Astrocyte of the hippocampus (primary cell): ENCODE measurements at regions not wholly inside any gene's neighbourhood (a gene's known extent, or its start where the extent isn't known, plus 50 kb on each side); places are given as distances from the start of the nearest gene placed in this dataset.
A peak's percentile ranks its signal among the peaks of the same experiment; 100 is the strongest.

Experiments
- DNase-seq: peaks from one replicate; pipeline ENCODE4 v3.0.0; 2011; ENCODE audit warnings: low read depth, low spot score

DNA sequence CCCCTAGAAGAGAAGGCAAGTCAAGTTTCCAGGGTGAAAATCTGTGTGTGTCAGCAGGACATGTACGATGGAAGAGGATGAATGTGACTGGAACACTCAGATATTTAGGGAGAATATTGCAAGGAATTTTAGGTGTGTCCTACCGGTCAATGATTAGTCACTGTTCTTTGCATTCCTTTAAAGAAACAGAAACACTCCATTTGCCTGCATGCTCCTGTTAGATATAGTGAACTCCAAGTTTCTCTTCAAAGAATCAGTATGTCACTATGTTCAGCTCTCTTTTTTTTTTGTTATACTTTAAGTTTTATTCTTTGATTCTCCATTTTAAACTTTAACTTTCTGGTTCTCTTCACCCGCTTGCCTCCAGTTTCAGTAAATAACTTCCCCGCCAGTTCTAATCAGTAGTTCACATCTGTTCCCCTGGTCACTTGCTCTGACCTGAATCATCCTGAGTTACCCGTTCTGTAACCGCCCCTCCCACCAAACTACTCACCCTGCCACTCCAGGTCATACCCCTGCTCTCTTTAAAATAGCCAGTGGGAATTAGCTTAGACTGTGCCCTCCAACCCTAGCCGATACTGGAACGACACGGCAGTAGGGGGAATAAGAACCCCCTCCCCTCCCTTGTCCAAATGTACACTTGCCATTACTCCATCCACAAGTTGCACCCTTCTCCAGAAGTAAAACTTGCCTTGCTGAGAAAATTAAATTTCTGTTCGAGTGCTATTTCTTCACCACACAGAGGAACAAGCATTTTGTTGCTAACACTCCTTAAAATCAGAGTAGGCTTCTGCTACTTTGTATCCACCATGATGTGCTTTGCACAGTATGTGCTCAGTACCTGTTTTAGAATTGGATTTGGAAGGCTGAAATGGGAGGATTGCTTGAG is 268.4 kb downstream of the METTL4 start:
- DNase-seq = peak; percentile 18

DNA sequence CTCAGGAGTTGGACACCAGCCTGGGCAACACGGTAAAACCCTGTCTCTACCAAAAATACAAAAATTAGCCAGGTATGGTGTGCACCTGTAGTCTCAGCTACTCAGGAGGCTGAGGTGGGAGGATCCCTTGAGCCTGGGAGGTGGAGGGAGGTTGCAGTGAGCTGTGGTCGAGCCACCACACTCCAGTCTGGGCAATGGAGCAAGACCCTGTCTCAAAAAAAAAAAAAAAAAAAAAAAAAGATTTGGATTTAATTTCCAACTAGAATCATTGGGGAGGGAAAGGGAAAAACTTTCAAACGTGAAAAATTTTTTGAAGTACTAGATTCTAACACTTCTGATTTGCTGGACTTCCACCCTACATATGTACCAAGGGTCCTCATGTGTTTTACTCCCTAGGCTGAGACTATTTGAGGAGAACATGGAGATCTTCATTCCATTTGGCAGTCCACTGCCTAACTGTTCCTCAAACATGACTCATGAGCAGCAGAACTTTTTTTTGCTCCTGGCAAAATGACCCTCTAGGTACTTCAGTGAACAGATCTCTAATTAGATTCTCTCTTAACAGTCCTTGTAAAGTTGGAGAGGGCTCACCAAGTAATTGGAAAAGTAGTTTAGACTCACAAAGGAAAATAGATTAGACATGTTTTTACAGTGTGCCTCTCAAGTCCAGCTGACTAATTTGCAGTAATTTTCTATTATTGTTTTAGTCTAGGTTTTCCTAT is 267.6 kb downstream of the METTL4 start:
- peak; percentile 56 for DNase-seq

GRCh38 chr18:2304378-2305175 is 266.7 kb downstream of the METTL4 start:
- DNase-seq = no peak

DNA sequence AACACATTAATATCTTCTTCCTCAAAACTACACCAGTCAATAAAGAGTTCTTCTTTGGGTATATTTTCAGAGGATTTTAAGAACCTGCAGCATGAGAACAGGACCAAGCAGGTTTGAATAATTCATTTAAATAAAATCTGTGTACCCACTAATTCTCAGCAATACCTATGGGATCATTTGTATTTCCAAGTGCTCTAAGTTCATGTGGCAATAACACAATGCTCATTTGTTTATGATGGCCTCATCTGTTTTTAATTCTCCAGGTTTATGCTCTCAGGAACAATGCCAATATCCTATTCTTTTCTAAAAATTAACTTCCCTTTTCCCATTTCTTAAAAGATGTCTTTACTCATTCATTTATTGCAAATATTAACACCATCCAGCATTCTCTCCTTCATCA is 264.7 kb downstream of the METTL4 start:
- no peak for DNase-seq

DNA sequence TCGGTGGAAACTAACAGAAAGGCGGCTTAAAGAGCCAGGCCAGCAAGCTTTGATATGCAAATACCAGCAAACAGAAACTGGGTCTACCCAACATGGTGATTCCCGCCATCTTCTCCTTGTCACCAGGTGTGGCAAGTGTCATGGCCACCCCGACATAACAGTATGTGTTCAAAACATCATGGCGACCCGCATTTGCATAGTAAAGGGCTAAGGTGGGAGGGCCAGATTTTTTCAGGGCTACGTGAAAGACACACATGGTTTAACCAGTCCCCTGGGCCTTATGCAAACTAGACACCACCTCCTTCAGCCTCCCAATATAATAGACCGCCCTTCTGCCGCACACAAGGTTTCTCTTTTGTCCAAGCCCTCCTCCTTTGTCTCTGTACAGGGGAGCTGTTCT is 260.4 kb downstream of the METTL4 start:
- DNase-seq = no peak

- DNase-seq = no peak
Observed at GRCh38 chr18:2312440-2312839, 258.9 kb downstream of the METTL4 start.

- no peak for DNase-seq
Observed at GRCh38 chr18:2313332-2313731, 258.0 kb downstream of the METTL4 start.

GRCh38 chr18:2316082-2316750 is 255.1 kb downstream of the METTL4 start:
- no peak for DNase-seq

- no peak for DNase-seq
Observed at GRCh38 chr18:2316751-2317696, 254.3 kb downstream of the METTL4 start.

DNA sequence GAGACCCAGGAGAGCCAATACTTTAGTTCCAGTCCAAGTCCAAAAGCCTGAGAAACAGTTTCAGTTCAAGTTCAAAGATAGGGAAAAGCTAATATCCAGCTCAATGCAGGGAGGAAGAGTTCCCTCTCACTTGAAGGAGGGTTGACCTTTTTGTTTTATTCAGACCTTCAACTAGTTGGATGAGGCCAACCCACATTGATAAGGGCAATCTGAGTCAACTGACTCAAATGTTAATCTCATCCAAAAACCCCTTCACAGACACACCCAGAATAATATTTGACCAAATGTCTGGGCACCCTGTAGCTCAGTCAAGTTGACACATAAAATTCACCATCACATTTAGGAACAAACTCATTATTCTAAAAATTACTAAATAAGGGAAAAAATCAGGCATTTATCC is 246.8 kb downstream of the METTL4 start:
- no peak for DNase-seq

- peak; percentile 46 for DNase-seq
Observed at GRCh38 chr18:2325308-2325849, 245.9 kb downstream of the METTL4 start.

GRCh38 chr18:2325933-2326332 is 245.4 kb downstream of the METTL4 start:
- no peak for DNase-seq

- DNase-seq = no peak
Observed at GRCh38 chr18:2326999-2327398, 244.3 kb downstream of the METTL4 start.

- DNase-seq = no peak
Observed at GRCh38 chr18:2330764-2331163, 240.5 kb downstream of the METTL4 start.

DNA sequence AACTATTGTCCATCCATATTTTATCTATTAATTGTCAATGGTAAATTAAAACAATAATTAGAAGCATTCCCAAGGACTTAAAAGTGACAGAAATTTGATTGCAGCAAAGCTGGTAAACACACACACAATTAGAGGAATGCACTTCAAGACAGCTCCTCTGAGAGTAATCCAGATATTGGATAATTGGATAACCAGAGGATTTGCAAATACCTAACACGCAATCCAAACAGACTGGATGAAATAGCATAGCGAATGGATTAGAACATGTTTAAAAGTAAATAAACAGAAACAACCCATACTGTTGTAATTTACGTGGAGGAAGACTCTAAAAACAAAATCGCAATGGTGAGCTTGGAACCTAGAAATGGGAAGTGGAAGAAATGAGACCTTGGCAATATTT is 239.8 kb downstream of the METTL4 start:
- DNase-seq = no peak

DNA sequence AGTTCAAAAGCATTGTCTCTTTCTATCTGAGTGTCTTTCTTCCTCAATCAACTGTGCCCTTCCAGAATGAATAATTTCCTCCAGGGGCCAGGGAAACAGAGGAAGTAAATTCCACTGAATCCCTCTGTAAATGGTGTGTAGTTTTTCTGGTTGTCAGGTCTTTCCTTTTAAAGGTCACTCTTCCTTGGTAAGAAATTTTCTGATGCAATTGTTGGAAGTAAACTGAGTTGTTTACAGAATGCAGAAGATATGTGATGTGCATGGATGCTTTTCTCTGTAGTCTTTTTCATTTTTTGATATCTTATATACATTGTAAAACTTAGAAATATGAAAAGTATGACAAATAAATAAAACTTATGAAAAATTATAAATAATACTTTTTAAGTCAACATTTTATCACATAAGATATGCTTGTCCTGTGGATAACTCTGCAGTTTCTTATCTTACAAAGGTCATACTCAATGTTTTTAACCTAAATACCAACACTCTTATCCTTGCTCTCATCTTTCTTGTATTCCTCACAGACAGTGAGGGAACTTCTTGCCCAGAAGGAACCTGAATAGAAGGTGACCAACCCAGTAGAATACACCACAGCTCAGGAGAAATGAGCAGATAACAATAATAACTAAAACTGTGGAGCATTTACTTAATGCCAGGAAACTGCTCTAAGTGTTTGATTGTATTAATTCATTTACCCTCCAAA is 234.5 kb downstream of the METTL4 start:
- DNase-seq = no peak

DNA sequence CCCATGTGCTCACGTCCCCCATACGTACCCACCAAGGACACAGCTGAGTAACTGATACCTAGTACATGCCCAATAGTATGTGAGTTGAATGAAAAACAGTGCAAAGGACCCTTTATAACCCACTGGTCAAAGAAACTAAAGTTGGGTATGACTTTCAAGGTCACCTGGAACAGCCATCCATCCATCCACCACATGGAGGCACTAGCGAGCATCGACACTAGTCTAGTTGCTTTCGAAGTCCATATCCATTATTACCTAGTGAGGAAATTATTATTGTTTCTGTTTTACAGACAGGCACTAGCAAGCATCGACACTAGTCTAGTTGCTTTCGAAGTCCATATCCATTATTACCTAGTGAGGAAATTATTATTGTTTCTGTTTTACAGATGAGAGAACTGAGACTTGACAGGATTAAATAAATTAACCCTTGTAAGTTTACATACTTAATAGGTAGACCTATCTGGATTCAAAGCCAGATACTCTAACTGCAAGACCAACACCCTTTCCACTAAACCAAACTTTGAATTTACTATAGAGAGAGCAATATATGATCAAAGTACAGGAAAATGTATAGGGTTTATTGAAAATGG is 233.7 kb downstream of the METTL4 start:
- DNase-seq = no peak

- no peak for DNase-seq
Observed at GRCh38 chr18:2338601-2339000, 232.7 kb downstream of the METTL4 start.

DNA sequence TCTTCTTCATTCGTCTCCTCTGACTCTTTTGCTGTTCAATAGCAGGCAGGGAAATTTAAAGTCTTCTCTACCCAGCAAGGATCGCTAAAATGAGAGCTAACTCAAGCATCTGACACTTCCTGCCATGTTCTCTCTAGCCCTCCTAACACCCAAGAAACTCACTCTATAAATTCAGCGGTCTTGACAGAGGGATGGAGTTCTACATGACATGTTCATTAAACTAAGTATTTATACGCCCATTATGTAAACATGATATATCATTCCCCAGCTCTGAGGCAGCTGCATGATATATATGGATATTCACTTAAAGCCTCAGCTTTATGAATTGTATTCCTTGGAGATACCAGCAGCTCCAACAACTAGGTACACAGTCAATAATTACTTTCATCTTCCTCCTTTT is 231.0 kb downstream of the METTL4 start:
- DNase-seq = no peak
